Lower lobe of right lung (tissue), 2 donors: ENCODE measurements at regions not wholly inside any gene's neighbourhood (a gene's known extent, or its start where the extent isn't known, plus 50 kb on each side); places are given as distances from the start of the nearest gene placed in this dataset.

ENCODE experiments used
- ATAC-seq, 2 donors: fragments of 200-7000 bp; cut with Tn5 transposase; one replicate each; pipeline ENCODE4 v1.9.1; 2020 to 2022; ENCODE audit warnings: mild to moderate bottlenecking in 2 of 2, moderate library complexity in 2 of 2
- DNase-seq: peaks from one replicate; pipeline ENCODE4 v3.0.0-alpha.2; 2020
- H3K27ac ChIP-seq: fragments of 200-600 bp; one replicate; pipeline ENCODE4 v1.8.0; 2022
- H3K27me3 ChIP-seq: fragments of 200-600 bp; one replicate; pipeline ENCODE4 v1.8.0; 2022; ENCODE audit warnings: low read depth
- H3K36me3 ChIP-seq: fragments of 200-600 bp; one replicate; pipeline ENCODE4 v1.8.0; 2022; ENCODE audit warnings: mild to moderate bottlenecking
- H3K4me1 ChIP-seq: fragments of 200-600 bp; one replicate; pipeline ENCODE4 v1.8.0; 2022
- H3K4me3 ChIP-seq: fragments of 200-600 bp; one replicate; pipeline ENCODE4 v1.8.0; 2022; ENCODE audit warnings: mild to moderate bottlenecking
- H3K9me3 ChIP-seq: fragments of 200-600 bp; one replicate; pipeline ENCODE4 v1.8.0; 2022
- intact Hi-C: fragments of 100-400 bp; cut with DNase I; formaldehyde crosslinking; loops from one replicate; pipeline ENCODE4 v1.11.0; 2022
- TF ChIP-seq, protein P1 (sequence below): fragments of 200-600 bp; IDR thresholded peaks from one replicate; pipeline ENCODE4 v1.8.0; 2022; ENCODE audit warnings: antibody characterized with exemption, mild to moderate bottlenecking
- donor health status: DM: no; HTN: yes; CAD: no; lungs with severe emphysema.

- ATAC-seq, result peak in 1 of 2 donors; percentile 19
- Histone ChIP-seq H3K27me3 (no peaks in the 10 kb centered on the region), H3K36me3 (no peaks in the 10 kb centered on the region), H3K9me3 (no peaks in the 10 kb centered on the region), H3K4me1 (no peaks in the 10 kb centered on the region), H3K27ac (no peak overlapping the region), H3K4me3 (no peak overlapping the region)
- TF ChIP-seq, protein P1, sequence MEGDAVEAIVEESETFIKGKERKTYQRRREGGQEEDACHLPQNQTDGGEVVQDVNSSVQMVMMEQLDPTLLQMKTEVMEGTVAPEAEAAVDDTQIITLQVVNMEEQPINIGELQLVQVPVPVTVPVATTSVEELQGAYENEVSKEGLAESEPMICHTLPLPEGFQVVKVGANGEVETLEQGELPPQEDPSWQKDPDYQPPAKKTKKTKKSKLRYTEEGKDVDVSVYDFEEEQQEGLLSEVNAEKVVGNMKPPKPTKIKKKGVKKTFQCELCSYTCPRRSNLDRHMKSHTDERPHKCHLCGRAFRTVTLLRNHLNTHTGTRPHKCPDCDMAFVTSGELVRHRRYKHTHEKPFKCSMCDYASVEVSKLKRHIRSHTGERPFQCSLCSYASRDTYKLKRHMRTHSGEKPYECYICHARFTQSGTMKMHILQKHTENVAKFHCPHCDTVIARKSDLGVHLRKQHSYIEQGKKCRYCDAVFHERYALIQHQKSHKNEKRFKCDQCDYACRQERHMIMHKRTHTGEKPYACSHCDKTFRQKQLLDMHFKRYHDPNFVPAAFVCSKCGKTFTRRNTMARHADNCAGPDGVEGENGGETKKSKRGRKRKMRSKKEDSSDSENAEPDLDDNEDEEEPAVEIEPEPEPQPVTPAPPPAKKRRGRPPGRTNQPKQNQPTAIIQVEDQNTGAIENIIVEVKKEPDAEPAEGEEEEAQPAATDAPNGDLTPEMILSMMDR, result no peak
- intact Hi-C loops, result loop anchor here (10.0 kb wide), 1 partner anchor 253 kb away; no protein-coding TSS in a partner anchor
- DNase-seq, result no peak
These were observed 200.5 kb upstream of the TPM1 start for GRCh38 chr15:62841891-62842559.

GRCh38 chr15:62843311-62843710 is 199.2 kb upstream of the TPM1 start:
- no peak for ATAC-seq

GRCh38 chr15:62844564-62845240 is 197.8 kb upstream of the TPM1 start:
- no peak for DNase-seq
- Histone ChIP-seq H3K27me3 (no peaks in the 10 kb centered on the region), H3K9me3 (no peaks in the 10 kb centered on the region), H3K36me3 (no peaks in the 10 kb centered on the region), H3K4me1 (peaks cover 7% of the 10 kb centered on the region), H3K4me3 (no peak overlapping the region), H3K27ac (no peak overlapping the region)
- intact Hi-C loops, result loop anchor here (10.0 kb wide), 1 partner anchor 250 kb away; no protein-coding TSS in a partner anchor
- TF ChIP-seq, protein P1, result no peak
- no peak for ATAC-seq

More at GRCh38 chr15:62843311-62843710, 199.2 kb upstream of the TPM1 start:
- Histone ChIP-seq H3K27ac (no peak overlapping the region), H3K4me1 (peaks cover 3% of the 10 kb centered on the region), H3K9me3 (no peaks in the 10 kb centered on the region), H3K27me3 (no peaks in the 10 kb centered on the region), H3K4me3 (no peak overlapping the region), H3K36me3 (no peaks in the 10 kb centered on the region)
- TF ChIP-seq, protein P1, result no peak
- intact Hi-C loops, result loop anchor here (10.0 kb wide), 1 partner anchor 251 kb away; no protein-coding TSS in a partner anchor
- DNase-seq, result no peak

DNA sequence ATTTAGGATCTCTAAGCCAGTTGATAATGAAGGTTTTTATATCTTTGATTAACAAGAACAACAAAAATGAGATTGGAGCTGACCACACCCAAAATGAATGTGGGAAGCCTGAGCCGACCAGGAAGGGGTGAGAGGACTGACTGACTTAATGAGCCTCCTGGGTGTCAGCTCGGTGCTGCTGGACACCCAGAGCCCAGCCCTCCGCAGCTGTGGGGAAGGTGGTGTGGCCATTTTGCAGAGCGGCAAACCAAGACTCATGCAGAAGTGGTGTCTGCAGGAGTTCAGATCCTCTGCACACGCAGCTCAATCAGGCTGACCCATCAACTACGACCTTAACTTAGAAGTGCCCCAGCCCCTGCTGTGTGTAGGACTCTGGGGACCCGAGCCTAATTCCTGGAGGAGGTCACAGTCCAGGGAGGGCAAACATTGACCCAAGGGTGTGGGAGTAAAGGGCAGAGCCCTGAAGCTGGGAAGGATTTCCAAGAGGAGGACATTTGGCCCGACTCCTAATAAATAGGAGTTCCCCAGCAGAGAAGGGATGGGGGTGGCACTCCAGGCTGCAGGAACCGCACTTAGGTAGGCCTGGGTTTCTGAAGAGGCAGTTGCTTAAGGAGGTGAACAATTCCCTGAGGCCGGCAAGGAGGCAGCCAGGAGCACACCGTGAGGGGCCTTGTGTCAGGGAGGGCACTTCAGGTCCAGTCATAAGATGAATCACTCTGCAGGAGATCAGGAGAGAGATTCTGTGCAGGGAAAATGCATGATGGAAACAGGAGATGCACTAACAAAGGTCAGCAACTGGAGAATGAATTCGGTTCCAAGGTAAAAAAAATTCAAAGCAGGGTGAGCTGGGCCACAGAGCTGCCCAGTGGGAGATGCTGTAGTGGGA is 197.1 kb upstream of the TPM1 start:
- TF ChIP-seq, protein P1, result no peak
- DNase-seq, result no peak
- Histone ChIP-seq H3K9me3 (no peaks in the 10 kb centered on the region), H3K27me3 (no peaks in the 10 kb centered on the region), H3K4me1 (peaks cover 7% of the 10 kb centered on the region), H3K27ac (no peak overlapping the region), H3K4me3 (no peak overlapping the region), H3K36me3 (no peaks in the 10 kb centered on the region)
- intact Hi-C loops, result loop anchor here (10.0 kb wide), 1 partner anchor 249 kb away; no protein-coding TSS in a partner anchor
- ATAC-seq, result no peak

DNA sequence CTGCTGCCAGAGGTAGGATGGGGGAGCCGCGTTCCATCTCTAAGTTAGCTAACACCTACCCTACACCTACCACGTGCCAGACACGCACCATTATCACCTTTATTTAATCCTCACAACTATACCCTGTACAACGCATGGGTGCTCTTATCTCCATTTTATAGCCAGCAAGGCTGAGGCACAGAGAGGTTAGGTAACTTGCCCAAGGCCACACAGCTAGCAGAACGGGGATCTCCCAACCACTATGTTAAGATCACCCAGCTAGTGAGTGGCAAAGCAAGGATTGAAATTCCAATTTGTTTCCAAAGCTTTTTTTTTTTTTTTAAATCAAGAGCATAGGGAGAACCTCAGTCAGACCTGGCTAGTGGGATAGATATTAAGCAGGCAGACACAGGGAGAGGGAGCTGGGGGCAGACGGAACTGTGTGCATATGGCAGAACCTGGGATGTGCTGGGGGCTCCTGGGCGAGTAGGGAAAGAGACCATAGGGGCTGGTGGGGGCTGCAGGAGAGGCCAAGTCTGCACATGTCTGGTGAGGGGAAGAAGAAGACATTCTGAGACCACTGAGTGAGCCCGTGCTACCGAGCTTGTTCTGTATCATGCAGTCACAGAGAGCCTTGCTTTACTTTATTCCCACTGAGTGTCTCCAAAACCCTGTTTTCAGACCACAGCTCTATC is 196.3 kb upstream of the TPM1 start:
- Histone ChIP-seq H3K27ac (no peak overlapping the region), H3K4me3 (no peak overlapping the region), H3K27me3 (no peaks in the 10 kb centered on the region), H3K36me3 (no peaks in the 10 kb centered on the region), H3K9me3 (no peaks in the 10 kb centered on the region), H3K4me1 (peaks cover 7% of the 10 kb centered on the region)
- intact Hi-C loops, result loop anchor here (10.0 kb wide), 1 partner anchor 249 kb away; no protein-coding TSS in a partner anchor
- ATAC-seq (no peak), DNase-seq (no peak)
- TF ChIP-seq, protein P1, result no peak
